Nephron (organoid): ENCODE measurements at regions not wholly inside any gene's neighbourhood (a gene's known extent, or its start where the extent isn't known, plus 50 kb on each side); places are given as distances from the start of the nearest gene placed in this dataset.
"Not testable (repeated sequence)": the region's sequence is repeated elsewhere in the genome, so short reads cannot be mapped to it uniquely, and the experiment has no call there.

Source experiments
- H3K27ac Mint-ChIP-seq, 3 experiments: 2 replicates each; pipeline ENCODE4 v1.8.0; 2020; ENCODE audit warnings: mixed read lengths in 3 of 3, mild to moderate bottlenecking in 2 of 3, moderate library complexity in 1 of 3
- H3K27me3 Mint-ChIP-seq: 2 replicates; pipeline ENCODE4 v1.8.0; 2021; ENCODE audit warnings: low read depth, mild to moderate bottlenecking, moderate library complexity, mixed read lengths
- H3K36me3 Mint-ChIP-seq: 2 replicates; pipeline ENCODE4 v1.8.0; 2020; ENCODE audit warnings: low read depth, mixed read lengths
- H3K4me1 Mint-ChIP-seq: 2 replicates; pipeline ENCODE4 v1.8.0; 2020; ENCODE audit warnings: mixed read lengths
- H3K4me3 Mint-ChIP-seq, 3 experiments: 2 replicates each; pipeline ENCODE4 v1.8.0; 2020; ENCODE audit warnings: mild to moderate bottlenecking in 3 of 3, mixed read lengths in 3 of 3, moderate library complexity in 2 of 3
- H3K9me3 Mint-ChIP-seq: 2 replicates; pipeline ENCODE4 v1.8.0; 2020; ENCODE audit warnings: mixed read lengths
- CTCF ChIP-seq, 3 experiments: fragments of 200-600 bp; sonication (generic); IDR thresholded peaks; one replicate each; pipeline ENCODE4 v1.5.0; 2021; ENCODE audit warnings: antibody characterized with exemption in 3 of 3; ENCODE audit not compliant: unreplicated experiment in 3 of 3

- no peak for TF ChIP-seq CTCF (IDR thresholded peaks at IDR 0.05; ENCODE audit: unreplicated experiment in 3 of 3)
- H3K27ac Mint-ChIP-seq: no peak overlapping the region
- H3K4me1 Mint-ChIP-seq: peaks cover 14% of the 10 kb centered on the region
- H3K36me3 Mint-ChIP-seq: no peaks in the 10 kb centered on the region
- no peak overlapping the region for H3K4me3 Mint-ChIP-seq
- H3K27me3 Mint-ChIP-seq: no peaks in the 10 kb centered on the region
- no peaks in the 10 kb centered on the region for H3K9me3 Mint-ChIP-seq
Observed at GRCh38 chr2:64745562-64745961, 91.8 kb upstream of the SERTAD2 start.

DNA sequence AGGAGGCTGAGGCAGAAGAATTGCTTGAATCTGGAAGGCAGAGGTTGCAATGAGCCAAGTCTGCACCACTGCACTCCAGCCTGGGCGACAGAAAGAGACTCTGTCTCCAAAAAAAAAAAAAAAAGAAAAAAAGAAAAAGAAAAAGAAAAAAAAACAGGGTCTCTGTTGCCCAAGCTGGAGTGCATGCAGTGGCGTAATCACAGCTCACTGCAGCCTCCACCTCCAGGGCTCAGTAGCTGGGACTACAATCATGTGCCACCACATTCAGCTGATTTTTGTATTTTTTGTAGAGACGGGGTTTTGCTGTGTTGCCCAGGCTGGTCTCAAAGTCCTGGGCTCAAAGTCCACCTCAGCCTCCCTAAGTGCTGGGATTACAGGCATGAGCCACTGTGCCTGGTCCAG lies 94.0 kb upstream of the SERTAD2 start:
- H3K27me3 Mint-ChIP-seq, H3K36me3 Mint-ChIP-seq, H3K27ac Mint-ChIP-seq, H3K9me3 Mint-ChIP-seq, H3K4me3 Mint-ChIP-seq: not testable (repeated sequence)
- H3K4me1 Mint-ChIP-seq: peaks cover 24% of the 10 kb centered on the region

- H3K9me3 Mint-ChIP-seq: no peaks in the 10 kb centered on the region
- peaks cover 25% of the 10 kb centered on the region for H3K4me1 Mint-ChIP-seq
- H3K27me3 Mint-ChIP-seq: no peaks in the 10 kb centered on the region
- no peak overlapping the region for H3K27ac Mint-ChIP-seq
- H3K36me3 Mint-ChIP-seq: no peaks in the 10 kb centered on the region
- TF ChIP-seq CTCF (IDR thresholded peaks at IDR 0.05; ENCODE audit: unreplicated experiment in 3 of 3): no peak
- H3K4me3 Mint-ChIP-seq: peak overlapping the region in 1 of 3 experiments; percentile 92
Observed at GRCh38 chr2:64748147-64748546, 94.4 kb upstream of the SERTAD2 start.

GRCh38 chr2:64748561-64748960 lies 94.8 kb upstream of the SERTAD2 start:
- peak overlapping the region; percentile 92 to 97 (median 96) for H3K4me3 Mint-ChIP-seq
- H3K27me3 Mint-ChIP-seq: no peaks in the 10 kb centered on the region
- H3K36me3 Mint-ChIP-seq: no peaks in the 10 kb centered on the region
- H3K27ac Mint-ChIP-seq: peak overlapping the region; percentile 76 to 92 (median 87)
- TF ChIP-seq CTCF (IDR thresholded peaks at IDR 0.05; ENCODE audit: unreplicated experiment in 3 of 3): no peak
- peaks cover 30% of the 10 kb centered on the region for H3K4me1 Mint-ChIP-seq
- H3K9me3 Mint-ChIP-seq: no peaks in the 10 kb centered on the region

GRCh38 chr2:64749446-64749845 lies 95.7 kb upstream of the SERTAD2 start:
- no peaks in the 10 kb centered on the region for H3K9me3 Mint-ChIP-seq
- peak overlapping the region; percentile 92 to 97 (median 96) for H3K4me3 Mint-ChIP-seq
- no peaks in the 10 kb centered on the region for H3K36me3 Mint-ChIP-seq
- no peaks in the 10 kb centered on the region for H3K27me3 Mint-ChIP-seq
- H3K4me1 Mint-ChIP-seq: peaks cover 34% of the 10 kb centered on the region
- no peak for TF ChIP-seq CTCF (IDR thresholded peaks at IDR 0.05; ENCODE audit: unreplicated experiment in 3 of 3)
- peak overlapping the region; percentile 92 to 99 (median 93) for H3K27ac Mint-ChIP-seq

DNA sequence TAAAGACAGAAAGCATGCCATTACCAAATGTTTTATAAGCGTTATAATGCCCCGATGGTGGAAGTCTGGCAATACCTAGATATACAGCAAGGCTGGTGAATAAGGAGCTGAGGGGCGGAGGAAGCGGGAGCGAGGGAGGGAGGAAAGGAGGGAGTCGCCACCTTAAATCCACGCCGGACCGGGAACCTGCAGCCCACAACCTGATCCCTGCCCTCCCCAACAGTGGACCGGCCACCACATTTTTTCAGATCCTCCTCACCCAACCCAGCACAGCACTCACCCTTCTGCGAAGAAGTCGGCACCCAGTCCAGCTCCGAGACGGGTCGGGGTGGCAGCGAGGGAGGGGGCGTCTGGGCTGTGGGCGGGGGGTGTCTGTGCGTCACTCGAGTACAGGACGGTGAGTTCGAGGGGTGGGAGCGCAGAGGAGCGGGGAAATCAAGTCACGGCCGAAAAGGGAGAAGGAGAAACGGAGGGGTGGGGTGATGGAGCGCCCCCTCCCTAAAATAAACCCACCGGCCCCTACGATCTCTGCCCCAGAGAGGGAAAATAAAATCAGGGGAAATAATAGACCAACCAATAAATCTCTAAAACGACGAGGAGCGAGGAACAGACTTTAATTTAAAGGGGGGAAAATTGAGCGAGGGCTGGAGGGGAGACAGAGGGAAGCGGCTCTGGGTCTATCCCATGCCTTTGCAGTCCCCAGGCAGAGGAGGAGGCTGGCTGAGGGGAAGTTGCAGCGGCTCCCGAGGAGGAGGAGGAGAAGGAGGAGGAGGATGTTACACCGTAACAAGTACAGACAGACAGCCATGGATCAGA lies 96.5 kb upstream of the SERTAD2 start:
- no peaks in the 10 kb centered on the region for H3K36me3 Mint-ChIP-seq
- H3K4me3 Mint-ChIP-seq: peak overlapping the region; percentile 92 to 97 (median 96)

More for the DNA sequence above, 96.5 kb upstream of the SERTAD2 start:
- TF ChIP-seq CTCF (IDR thresholded peaks at IDR 0.05; ENCODE audit: unreplicated experiment in 3 of 3): no peak
- H3K27ac Mint-ChIP-seq: peak overlapping the region; percentile 92 to 99 (median 93)
- no peaks in the 10 kb centered on the region for H3K9me3 Mint-ChIP-seq
- H3K4me1 Mint-ChIP-seq: peaks cover 34% of the 10 kb centered on the region
- no peaks in the 10 kb centered on the region for H3K27me3 Mint-ChIP-seq
